Body of pancreas (tissue), 4 donors: ENCODE measurements at regions not wholly inside any gene's neighbourhood (a gene's known extent, or its start where the extent isn't known, plus 50 kb on each side); places are given as distances from the start of the nearest gene placed in this dataset.

ENCODE experiments used
- CTCF ChIP-seq, 7 experiments: fragments of 450-650 bp in 4 of 7; fragments of 200-600 bp in 3 of 7; sonication (generic) in 3 of 7; IDR thresholded peaks; one replicate each; pipeline ENCODE4 v1.5.1; 2016 to 2019; ENCODE audit warnings: antibody characterized with exemption in 7 of 7
- POLR2A ChIP-seq, 3 donors: fragments of 450-650 bp; IDR thresholded peaks; one replicate each; pipeline ENCODE4 v1.6.1; 2016; ENCODE audit warnings: antibody characterized with exemption in 3 of 3, mild to moderate bottlenecking in 2 of 3

- TF ChIP-seq CTCF (IDR thresholded peaks at IDR 0.05), result no peak
- no peak for TF ChIP-seq POLR2A (IDR thresholded peaks at IDR 0.05)
These were observed 90.8 kb upstream of the TSPAN5 start for GRCh38 chr4:98749206-98749605.
